SK-N-SH (cell line): ENCODE measurements at regions not wholly inside any gene's neighbourhood (a gene's known extent, or its start where the extent isn't known, plus 50 kb on each side); places are given as distances from the start of the nearest gene placed in this dataset.

Source experiments
- CTCF ChIA-PET: fragments of 300-600, 350-600 bp; formaldehyde crosslinking; extraction: SDS; loops from one replicate; lab custom pipeline; 2021; lab: Yijun Ruan, JAX
- POLR2A ChIA-PET: fragments of 350-600 bp; sonication (Branson Sonifier 250); formaldehyde crosslinking; extraction: SDS; loops from one replicate; lab custom pipeline; 2020; ENCODE audit warnings: antibody characterized with exemption, inconsistent platforms; lab: Yijun Ruan, JAX
- DNase-seq: peaks from one replicate; pipeline ENCODE4 v3.0.0; 2012
- H2AFZ ChIP-seq: fragments of 200-600 bp; sonication (generic); 2 replicates; pipeline ENCODE4 v1.8.1; 2016; ENCODE audit warnings: antibody characterized with exemption, mild to moderate bottlenecking, low read depth
- H3F3A ChIP-seq: fragments of 200-600 bp; sonication (generic); replicated peaks from 2 replicates; pipeline ENCODE3; 2016; ENCODE audit warnings: antibody characterized with exemption, mild to moderate bottlenecking; ENCODE audit not compliant: insufficient read depth
- H3K27ac ChIP-seq, 2 experiments: fragments of 200-500 bp in 1 of 2; fragments of 200-600 bp in 1 of 2; sonication (Bioruptor generic) in 1 of 2; sonication (generic), shearing (Covaris generic) in 1 of 2; 2 replicates each; pipeline versions ENCODE4 v1.5.1 to v1.6.1; 2014 to 2016; ENCODE audit warnings: low read depth in 2 of 2, inconsistent platforms in 1 of 2, low read length in 1 of 2, mild to moderate bottlenecking in 1 of 2, mixed read lengths in 1 of 2
- H3K27me3 ChIP-seq: fragments of 200-600 bp; sonication (generic), shearing (Covaris generic); 2 replicates; pipeline ENCODE4 v1.6.1; 2016; ENCODE audit warnings: mixed run types; ENCODE audit not compliant: insufficient read depth
- H3K36me3 ChIP-seq, 2 experiments: fragments of 200-500 bp in 1 of 2; fragments of 200-600 bp in 1 of 2; sonication (Bioruptor generic) in 1 of 2; sonication (generic) in 1 of 2; replicated peaks in 1 of 2; 2 replicates each; pipeline versions ENCODE3 to v1.5.1; 2014 to 2016; ENCODE audit warnings: low read length in 1 of 2, mild to moderate bottlenecking in 1 of 2; ENCODE audit not compliant: insufficient read depth in 2 of 2, control insufficient read depth in 1 of 2
- H3K4me1 ChIP-seq, 2 experiments: fragments of 200-500 bp in 1 of 2; fragments of 200-600 bp in 1 of 2; sonication (Bioruptor generic) in 1 of 2; sonication (generic), shearing (Covaris generic) in 1 of 2; 2 replicates each; pipeline versions ENCODE4 v1.5.1 to v1.6.1; 2014 to 2016; ENCODE audit warnings: low read depth in 1 of 2, low read length in 1 of 2, mixed run types in 1 of 2; ENCODE audit not compliant: insufficient read depth in 2 of 2, control insufficient read depth in 1 of 2
- H3K4me2 ChIP-seq: fragments of 200-600 bp; sonication (generic), shearing (Covaris generic); 2 replicates; pipeline ENCODE4 v1.6.1; 2017; ENCODE audit warnings: mixed run types
- H3K4me3 ChIP-seq, 2 experiments: fragments of 200-500 bp in 1 of 2; fragments of 200-600 bp in 1 of 2; sonication (Bioruptor generic) in 1 of 2; sonication (generic), shearing (Covaris generic) in 1 of 2; 2 replicates each; pipeline versions ENCODE4 v1.5.1 to v1.8.1; 2014 to 2016; ENCODE audit warnings: low read depth in 2 of 2, inconsistent platforms in 1 of 2, low read length in 1 of 2, mild to moderate bottlenecking in 1 of 2, mixed read lengths in 1 of 2, moderate library complexity in 1 of 2
- H3K79me2 ChIP-seq: fragments of 200-600 bp; sonication (generic); 2 replicates; pipeline ENCODE4 v1.8.1; 2017; ENCODE audit warnings: mild to moderate bottlenecking; ENCODE audit not compliant: insufficient read depth
- H3K9ac ChIP-seq: fragments of 200-600 bp; sonication (generic); 2 replicates; pipeline ENCODE4 v1.6.1; 2017; ENCODE audit warnings: mixed run types
- H3K9me2 ChIP-seq: fragments of 200-600 bp; sonication (generic); 2 replicates; pipeline ENCODE4 v1.6.1; 2017; ENCODE audit warnings: mixed run types
- H3K9me3 ChIP-seq: fragments of 200-600 bp; sonication (generic); 2 replicates; pipeline ENCODE4 v1.6.1; 2017; ENCODE audit warnings: mixed run types, mild to moderate bottlenecking, moderate library complexity
- H4K20me1 ChIP-seq: fragments of 200-600 bp; sonication (generic); 2 replicates; pipeline ENCODE4 v1.6.1; 2017; ENCODE audit warnings: mild to moderate bottlenecking, mixed run types; ENCODE audit not compliant: insufficient read depth
- EZH2phosphoT487 ChIP-seq: fragments of 200-600 bp; sonication (generic); IDR thresholded peaks from 2 replicates; pipeline ENCODE4 v1.6.1; 2017; ENCODE audit warnings: low read depth, mixed run types, mild to moderate bottlenecking, antibody characterized with exemption, moderate library complexity, borderline replicate concordance
- FOSL2 ChIP-seq: IDR thresholded peaks from 2 replicates; pipeline ENCODE4 v1.4.0; 2012; ENCODE audit warnings: low read depth, mild to moderate bottlenecking, moderate library complexity, borderline replicate concordance
- MAX ChIP-seq: IDR thresholded peaks from 2 replicates; pipeline ENCODE4 v1.4.0; 2012; ENCODE audit warnings: low read depth
- NFIC ChIP-seq: IDR thresholded peaks from 2 replicates; pipeline ENCODE4 v1.4.0; 2012; ENCODE audit warnings: borderline replicate concordance
- NRF1 ChIP-seq: IDR thresholded peaks from 2 replicates; pipeline ENCODE4 v1.6.1; 2012; ENCODE audit warnings: low read depth, mild to moderate bottlenecking, low read length
- POLR2AphosphoS5 ChIP-seq: IDR thresholded peaks from 2 replicates; pipeline ENCODE4 v1.6.1; 2012; ENCODE audit warnings: low read depth, low read length
- RAD21 ChIP-seq: IDR thresholded peaks from 2 replicates; pipeline ENCODE4 v1.6.1; 2012; ENCODE audit warnings: mild to moderate bottlenecking, low read length
- SIN3A ChIP-seq: IDR thresholded peaks from 2 replicates; pipeline ENCODE4 v1.6.1; 2012; ENCODE audit warnings: low read depth, mild to moderate bottlenecking, low read length, moderate library complexity, borderline replicate concordance
- SMC3 ChIP-seq: IDR thresholded peaks from 2 replicates; pipeline ENCODE4 v1.6.1; 2012; ENCODE audit warnings: low read depth, low read length, improper control_type of control experiment
- TAF1 ChIP-seq: IDR thresholded peaks from 2 replicates; pipeline ENCODE4 v1.6.1; 2012; ENCODE audit warnings: low read depth, mild to moderate bottlenecking, low read length, moderate library complexity, borderline replicate concordance
- TCF12 ChIP-seq: IDR thresholded peaks from 2 replicates; pipeline ENCODE4 v1.4.0; 2012
- TEAD4 ChIP-seq: IDR thresholded peaks from 2 replicates; pipeline ENCODE4 v1.4.0; 2012; ENCODE audit warnings: mild to moderate bottlenecking, borderline replicate concordance; ENCODE audit not compliant: insufficient read depth
- USF1 ChIP-seq: IDR thresholded peaks from 2 replicates; pipeline ENCODE4 v1.4.0; 2012; ENCODE audit warnings: low read depth, borderline replicate concordance
- YY1 ChIP-seq: IDR thresholded peaks from 2 replicates; pipeline ENCODE4 v1.4.0; 2012; ENCODE audit warnings: low read depth, mild to moderate bottlenecking
- WGBS: methylation state at CpG from one replicate; pipeline ENCODE4 v1.1.6; 2017; ENCODE audit warnings: low lambda C conversion rate; 5-methylcytosine and 5-hydroxymethylcytosine counted together
- TF ChIP-seq, protein P1 (sequence below): IDR thresholded peaks from 2 replicates; pipeline ENCODE4; 2012
- TF ChIP-seq, protein P2 (sequence below): fragments of 200-600 bp; sonication (generic); IDR thresholded peaks from 2 replicates; pipeline ENCODE4 v1.6.1; 2017; ENCODE audit warnings: antibody characterized with exemption, mild to moderate bottlenecking, moderate library complexity
- TF ChIP-seq, protein P3 (sequence below): IDR thresholded peaks from 2 replicates; pipeline ENCODE4 v1.4.0; 2012; ENCODE audit warnings: low read depth, borderline replicate concordance
- TF ChIP-seq, protein P4 (sequence below): IDR thresholded peaks from 2 replicates; pipeline ENCODE4 v1.6.1; 2012; ENCODE audit warnings: mild to moderate bottlenecking, low read depth, low read length, moderate library complexity

- H3K9me2 ChIP-seq: no peaks in the 10 kb centered on the region
- WGBS: 48% methylated on average over 7 of the region's 10 CpGs
- CTCF ChIA-PET: interaction anchor here (1.0 kb wide), 1 partner anchor 8 kb away, joined by 3 read pairs; no protein-coding TSS in a partner anchor
Observed at GRCh38 chr11:120056301-120057027, 81.4 kb downstream of the TRIM29 start.

More at GRCh38 chr11:120056301-120057027, 81.4 kb downstream of the TRIM29 start:
- H3K9me3 ChIP-seq: no peaks in the 10 kb centered on the region
- no peaks in the 10 kb centered on the region for H4K20me1 ChIP-seq
- H3K4me1 ChIP-seq: peaks cover 0 to 6% of the 10 kb centered on the region in 2 experiments; a peak in 1 of 4 replicates
- no peaks in the 10 kb centered on the region for H3K27me3 ChIP-seq
- H3K4me3 ChIP-seq: no peak overlapping the region
- no peaks in the 10 kb centered on the region for H3K79me2 ChIP-seq
- H3K27ac ChIP-seq: no peak overlapping the region
- POLR2A ChIA-PET: no interaction called here
- H2AFZ ChIP-seq: no peak overlapping the region
- H3K36me3 ChIP-seq: no peaks in the 10 kb centered on the region
- no peak overlapping the region for H3K4me2 ChIP-seq
- TF ChIP-seq SMC3: no peak
- TF ChIP-seq, protein P1, sequence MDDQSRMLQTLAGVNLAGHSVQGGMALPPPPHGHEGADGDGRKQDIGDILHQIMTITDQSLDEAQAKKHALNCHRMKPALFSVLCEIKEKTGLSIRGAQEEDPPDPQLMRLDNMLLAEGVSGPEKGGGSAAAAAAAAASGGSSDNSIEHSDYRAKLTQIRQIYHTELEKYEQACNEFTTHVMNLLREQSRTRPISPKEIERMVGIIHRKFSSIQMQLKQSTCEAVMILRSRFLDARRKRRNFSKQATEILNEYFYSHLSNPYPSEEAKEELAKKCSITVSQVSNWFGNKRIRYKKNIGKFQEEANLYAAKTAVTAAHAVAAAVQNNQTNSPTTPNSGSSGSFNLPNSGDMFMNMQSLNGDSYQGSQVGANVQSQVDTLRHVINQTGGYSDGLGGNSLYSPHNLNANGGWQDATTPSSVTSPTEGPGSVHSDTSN: no peak
- no peak for TF ChIP-seq TCF12
- no peak for TF ChIP-seq EZH2phosphoT487
- no peak for TF ChIP-seq RAD21
- no peak for TF ChIP-seq NFIC
- TF ChIP-seq POLR2AphosphoS5: no peak
- TF ChIP-seq TAF1: no peak
- no peak for TF ChIP-seq TEAD4
- no peak for TF ChIP-seq MAX
- TF ChIP-seq YY1: no peak
- TF ChIP-seq FOSL2: no peak
- TF ChIP-seq, protein P2, sequence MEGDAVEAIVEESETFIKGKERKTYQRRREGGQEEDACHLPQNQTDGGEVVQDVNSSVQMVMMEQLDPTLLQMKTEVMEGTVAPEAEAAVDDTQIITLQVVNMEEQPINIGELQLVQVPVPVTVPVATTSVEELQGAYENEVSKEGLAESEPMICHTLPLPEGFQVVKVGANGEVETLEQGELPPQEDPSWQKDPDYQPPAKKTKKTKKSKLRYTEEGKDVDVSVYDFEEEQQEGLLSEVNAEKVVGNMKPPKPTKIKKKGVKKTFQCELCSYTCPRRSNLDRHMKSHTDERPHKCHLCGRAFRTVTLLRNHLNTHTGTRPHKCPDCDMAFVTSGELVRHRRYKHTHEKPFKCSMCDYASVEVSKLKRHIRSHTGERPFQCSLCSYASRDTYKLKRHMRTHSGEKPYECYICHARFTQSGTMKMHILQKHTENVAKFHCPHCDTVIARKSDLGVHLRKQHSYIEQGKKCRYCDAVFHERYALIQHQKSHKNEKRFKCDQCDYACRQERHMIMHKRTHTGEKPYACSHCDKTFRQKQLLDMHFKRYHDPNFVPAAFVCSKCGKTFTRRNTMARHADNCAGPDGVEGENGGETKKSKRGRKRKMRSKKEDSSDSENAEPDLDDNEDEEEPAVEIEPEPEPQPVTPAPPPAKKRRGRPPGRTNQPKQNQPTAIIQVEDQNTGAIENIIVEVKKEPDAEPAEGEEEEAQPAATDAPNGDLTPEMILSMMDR: no peak
- TF ChIP-seq, protein P3, sequence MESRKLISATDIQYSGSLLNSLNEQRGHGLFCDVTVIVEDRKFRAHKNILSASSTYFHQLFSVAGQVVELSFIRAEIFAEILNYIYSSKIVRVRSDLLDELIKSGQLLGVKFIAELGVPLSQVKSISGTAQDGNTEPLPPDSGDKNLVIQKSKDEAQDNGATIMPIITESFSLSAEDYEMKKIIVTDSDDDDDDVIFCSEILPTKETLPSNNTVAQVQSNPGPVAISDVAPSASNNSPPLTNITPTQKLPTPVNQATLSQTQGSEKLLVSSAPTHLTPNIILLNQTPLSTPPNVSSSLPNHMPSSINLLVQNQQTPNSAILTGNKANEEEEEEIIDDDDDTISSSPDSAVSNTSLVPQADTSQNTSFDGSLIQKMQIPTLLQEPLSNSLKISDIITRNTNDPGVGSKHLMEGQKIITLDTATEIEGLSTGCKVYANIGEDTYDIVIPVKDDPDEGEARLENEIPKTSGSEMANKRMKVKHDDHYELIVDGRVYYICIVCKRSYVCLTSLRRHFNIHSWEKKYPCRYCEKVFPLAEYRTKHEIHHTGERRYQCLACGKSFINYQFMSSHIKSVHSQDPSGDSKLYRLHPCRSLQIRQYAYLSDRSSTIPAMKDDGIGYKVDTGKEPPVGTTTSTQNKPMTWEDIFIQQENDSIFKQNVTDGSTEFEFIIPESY: no peak
- TF ChIP-seq NRF1: no peak
- no peak for TF ChIP-seq USF1
- no peak for TF ChIP-seq SIN3A
- TF ChIP-seq, protein P4, sequence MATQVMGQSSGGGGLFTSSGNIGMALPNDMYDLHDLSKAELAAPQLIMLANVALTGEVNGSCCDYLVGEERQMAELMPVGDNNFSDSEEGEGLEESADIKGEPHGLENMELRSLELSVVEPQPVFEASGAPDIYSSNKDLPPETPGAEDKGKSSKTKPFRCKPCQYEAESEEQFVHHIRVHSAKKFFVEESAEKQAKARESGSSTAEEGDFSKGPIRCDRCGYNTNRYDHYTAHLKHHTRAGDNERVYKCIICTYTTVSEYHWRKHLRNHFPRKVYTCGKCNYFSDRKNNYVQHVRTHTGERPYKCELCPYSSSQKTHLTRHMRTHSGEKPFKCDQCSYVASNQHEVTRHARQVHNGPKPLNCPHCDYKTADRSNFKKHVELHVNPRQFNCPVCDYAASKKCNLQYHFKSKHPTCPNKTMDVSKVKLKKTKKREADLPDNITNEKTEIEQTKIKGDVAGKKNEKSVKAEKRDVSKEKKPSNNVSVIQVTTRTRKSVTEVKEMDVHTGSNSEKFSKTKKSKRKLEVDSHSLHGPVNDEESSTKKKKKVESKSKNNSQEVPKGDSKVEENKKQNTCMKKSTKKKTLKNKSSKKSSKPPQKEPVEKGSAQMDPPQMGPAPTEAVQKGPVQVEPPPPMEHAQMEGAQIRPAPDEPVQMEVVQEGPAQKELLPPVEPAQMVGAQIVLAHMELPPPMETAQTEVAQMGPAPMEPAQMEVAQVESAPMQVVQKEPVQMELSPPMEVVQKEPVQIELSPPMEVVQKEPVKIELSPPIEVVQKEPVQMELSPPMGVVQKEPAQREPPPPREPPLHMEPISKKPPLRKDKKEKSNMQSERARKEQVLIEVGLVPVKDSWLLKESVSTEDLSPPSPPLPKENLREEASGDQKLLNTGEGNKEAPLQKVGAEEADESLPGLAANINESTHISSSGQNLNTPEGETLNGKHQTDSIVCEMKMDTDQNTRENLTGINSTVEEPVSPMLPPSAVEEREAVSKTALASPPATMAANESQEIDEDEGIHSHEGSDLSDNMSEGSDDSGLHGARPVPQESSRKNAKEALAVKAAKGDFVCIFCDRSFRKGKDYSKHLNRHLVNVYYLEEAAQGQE: no peak
- TF ChIP-seq, all 33 proteins: peak for 0
- H3F3A ChIP-seq: no peaks in the 10 kb centered on the region
- no peak for DNase-seq
- H3K9ac ChIP-seq: no peak overlapping the region
